ENCODE measurements at regions not wholly inside any gene's neighbourhood (a gene's known extent, or its start where the extent isn't known, plus 50 kb on each side); places are given as distances from the start of the nearest gene placed in this dataset.

GRCh38 chr12:16100206-16100605 lies 177.3 kb downstream of the SLC15A5 start:
- Histone ChIP-seq H3K9ac (ENCODE audit: insufficient read depth, low read length, poor library complexity, severe bottlenecking) (no peak overlapping the region), H3K27me3 (ENCODE audit: control insufficient read depth in 2 of 2, insufficient read depth in 2 of 2, low read length in 2 of 2) (no peaks in the 10 kb centered on the region), H4K20me1 (ENCODE audit: insufficient read depth, low read length) (no peaks in the 10 kb centered on the region), H3K4me1 (ENCODE audit: control insufficient read depth in 1 of 2, insufficient read depth in 2 of 2, low read length in 2 of 2) (no peaks in the 10 kb centered on the region), H2AFZ (ENCODE audit: insufficient read depth, low read depth, low read length, poor library complexity, severe bottlenecking) (no peak overlapping the region), H3K4me3 (replicated peaks in 1 of 3; ENCODE audit: low read depth in 2 of 3, low read length in 3 of 3) (no peak overlapping the region), H3K4me2 (replicated peaks; ENCODE audit: extremely low read depth, low read length, poor library complexity, severe bottlenecking) (no peak overlapping the region), H3K27ac (ENCODE audit: low read depth in 1 of 2, low read length in 2 of 2) (no peak overlapping the region), H3K9me3 (replicated peaks in 1 of 2; ENCODE audit: control insufficient read depth in 1 of 2, insufficient read depth in 1 of 2, low read length in 2 of 2) (peaks cover 9% of the 10 kb centered on the region in 2 donors), H3K36me3 (replicated peaks in 1 of 2; ENCODE audit: control insufficient read depth in 1 of 2, insufficient read depth in 2 of 2, low read length in 2 of 2) (no peaks in the 10 kb centered on the region), H3K79me2 (ENCODE audit: insufficient read depth, low read length) (no peaks in the 10 kb centered on the region)
- H3K27me3 Mint-ChIP-seq (ENCODE audit: low read depth in 3 of 3), result no peaks in the 10 kb centered on the region
- no peak for TF ChIP-seq CTCF (IDR thresholded peaks at IDR 0.05)
- intact Hi-C loops (cut with micrococcal nuclease), result no loop called here
- WGBS (ENCODE audit: insufficient coverage), result 86% methylated on average over 2 of the region's 3 CpGs
- H3K4me1 Mint-ChIP-seq, result no peaks in the 10 kb centered on the region
- peaks cover 0 to 19% (median 16%) of the 10 kb centered on the region in 7 donors for H3K9me3 Mint-ChIP-seq
- no peak for DNase-seq
- no peaks in the 10 kb centered on the region for H3K36me3 Mint-ChIP-seq
- H3K4me3 Mint-ChIP-seq, result no peak overlapping the region
- H3K27ac Mint-ChIP-seq, result no peak overlapping the region

DNA sequence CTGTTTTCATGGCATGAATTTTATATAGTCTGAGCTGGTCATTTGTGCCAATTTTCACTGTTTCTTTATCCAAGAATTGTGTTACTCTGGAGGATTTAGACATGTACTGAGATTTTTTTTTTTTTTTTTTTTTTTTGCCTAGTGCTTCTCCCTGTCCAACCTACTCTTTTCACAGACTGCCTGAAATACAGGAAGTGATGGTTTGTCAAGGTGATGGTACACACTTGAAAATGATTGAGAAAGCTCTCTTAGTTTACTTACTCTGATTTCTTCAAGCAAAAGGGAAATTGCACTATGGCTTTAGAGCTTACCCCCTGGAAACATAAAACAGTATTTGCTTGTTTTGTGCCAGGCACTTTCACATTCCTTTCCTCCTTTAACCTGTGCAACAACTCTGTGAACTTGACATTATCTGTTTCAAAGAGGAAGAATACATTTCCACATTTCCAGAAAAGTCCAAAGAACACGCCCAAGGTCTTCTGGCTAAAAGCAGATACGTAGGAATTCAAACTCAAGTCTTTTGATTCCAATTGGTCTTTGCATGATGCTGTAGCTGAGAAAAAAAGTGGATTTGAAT lies 181.1 kb downstream of the SLC15A5 start:
- Mint-ChIP-seq H3K4me3 (no peak overlapping the region), H3K36me3 (no peaks in the 10 kb centered on the region), H3K27ac (no peak overlapping the region), H3K27me3 (ENCODE audit: low read depth in 3 of 3) (no peaks in the 10 kb centered on the region), H3K4me1 (no peaks in the 10 kb centered on the region), H3K9me3 (peaks cover 0 to 14% (median 9%) of the 10 kb centered on the region in 7 donors)
- no peak for DNase-seq
- TF ChIP-seq CTCF (IDR thresholded peaks at IDR 0.05), result no peak
- peaks cover 0 to 8% of the 10 kb centered on the region in 2 donors for H3K9me3 ChIP-seq (replicated peaks in 1 of 2; ENCODE audit: control insufficient read depth in 1 of 2, insufficient read depth in 1 of 2, low read length in 2 of 2)
- H3K79me2 ChIP-seq (ENCODE audit: insufficient read depth, low read length), result no peaks in the 10 kb centered on the region
- H3K27ac ChIP-seq (ENCODE audit: low read depth in 1 of 2, low read length in 2 of 2), result no peak overlapping the region
- H3K9ac ChIP-seq (ENCODE audit: insufficient read depth, low read length, poor library complexity, severe bottlenecking), result no peak overlapping the region
- no peak overlapping the region for H3K4me3 ChIP-seq (replicated peaks in 1 of 3; ENCODE audit: low read depth in 2 of 3, low read length in 3 of 3)
- WGBS (ENCODE audit: insufficient coverage), result no CpG with 5 or more reads among the region's 2 CpGs
- H3K27me3 ChIP-seq (ENCODE audit: control insufficient read depth in 2 of 2, insufficient read depth in 2 of 2, low read length in 2 of 2), result no peaks in the 10 kb centered on the region
- H3K4me1 ChIP-seq (ENCODE audit: control insufficient read depth in 1 of 2, insufficient read depth in 2 of 2, low read length in 2 of 2), result no peaks in the 10 kb centered on the region
- intact Hi-C loops (cut with micrococcal nuclease), result no loop called here
- no peak overlapping the region for H3K4me2 ChIP-seq (replicated peaks; ENCODE audit: extremely low read depth, low read length, poor library complexity, severe bottlenecking)
- no peaks in the 10 kb centered on the region for H3K36me3 ChIP-seq (replicated peaks in 1 of 2; ENCODE audit: control insufficient read depth in 1 of 2, insufficient read depth in 2 of 2, low read length in 2 of 2)
- no peak overlapping the region for H2AFZ ChIP-seq (ENCODE audit: insufficient read depth, low read depth, low read length, poor library complexity, severe bottlenecking)
- H4K20me1 ChIP-seq (ENCODE audit: insufficient read depth, low read length), result no peaks in the 10 kb centered on the region

Data from CD14-positive monocyte (primary cell).